ENCODE measurements at regions not wholly inside any gene's neighbourhood (a gene's known extent, or its start where the extent isn't known, plus 50 kb on each side); places are given as distances from the start of the nearest gene placed in this dataset.

- no peak for DNase-seq (ENCODE audit: low read depth)
These were observed 357.0 kb downstream of the FBXO15 start for GRCh38 chr18:73790587-73790986.

- DNase-seq (ENCODE audit: low read depth), result no peak
These were observed 360.3 kb downstream of the FBXO15 start for GRCh38 chr18:73787316-73787715.

GRCh38 chr18:73785300-73785699 is 362.3 kb downstream of the FBXO15 start:
- DNase-seq (ENCODE audit: low read depth), result no peak

- no peak for DNase-seq (ENCODE audit: low read depth)
These were observed 362.8 kb downstream of the FBXO15 start for GRCh38 chr18:73784853-73785252.

- no peak for DNase-seq (ENCODE audit: low read depth)
These were observed 365.2 kb downstream of the FBXO15 start for GRCh38 chr18:73782405-73782804.

- no peak for DNase-seq (ENCODE audit: low read depth)
These were observed 367.4 kb downstream of the FBXO15 start for GRCh38 chr18:73780218-73780617.

- DNase-seq (ENCODE audit: low read depth), result no peak
These were observed 369.6 kb downstream of the FBXO15 start for GRCh38 chr18:73778032-73778359.

- DNase-seq (ENCODE audit: low read depth), result no peak
These were observed 370.1 kb downstream of the FBXO15 start for GRCh38 chr18:73777356-73778031.

- no peak for DNase-seq (ENCODE audit: low read depth)
These were observed 372.7 kb downstream of the FBXO15 start for GRCh38 chr18:73774811-73775509.

- no peak for DNase-seq (ENCODE audit: low read depth)
These were observed 379.6 kb downstream of the FBXO15 start for GRCh38 chr18:73768043-73768442.

GRCh38 chr18:73766910-73767515 is 380.6 kb downstream of the FBXO15 start:
- DNase-seq (ENCODE audit: low read depth), result no peak

GRCh38 chr18:73758446-73758845 is 389.2 kb downstream of the FBXO15 start:
- DNase-seq (ENCODE audit: low read depth), result no peak

GRCh38 chr18:73756256-73757091 is 391.2 kb downstream of the FBXO15 start:
- no peak for DNase-seq (ENCODE audit: low read depth)

GRCh38 chr18:73752965-73753364 is 394.7 kb downstream of the FBXO15 start:
- no peak for DNase-seq (ENCODE audit: low read depth)

GRCh38 chr18:73752546-73752945 is 395.1 kb downstream of the FBXO15 start:
- no peak for DNase-seq (ENCODE audit: low read depth)

- no peak for DNase-seq (ENCODE audit: low read depth)
These were observed 397.6 kb downstream of the FBXO15 start for GRCh38 chr18:73750052-73750451.

- no peak for DNase-seq (ENCODE audit: low read depth)
These were observed 398.3 kb downstream of the FBXO15 start for GRCh38 chr18:73749304-73749703.

GRCh38 chr18:73748731-73749130 is 398.9 kb downstream of the FBXO15 start:
- DNase-seq (ENCODE audit: low read depth), result no peak

GRCh38 chr18:73746101-73746500 is 401.5 kb downstream of the FBXO15 start:
- no peak for DNase-seq (ENCODE audit: low read depth)

- no peak for DNase-seq (ENCODE audit: low read depth)
These were observed 404.7 kb downstream of the FBXO15 start for GRCh38 chr18:73742957-73743356.

- no peak for DNase-seq (ENCODE audit: low read depth)
These were observed 405.7 kb downstream of the FBXO15 start for GRCh38 chr18:73741946-73742345.

GRCh38 chr18:73739098-73739497 is 408.5 kb downstream of the FBXO15 start:
- no peak for DNase-seq (ENCODE audit: low read depth)

- DNase-seq (ENCODE audit: low read depth), result no peak
These were observed 409.6 kb downstream of the FBXO15 start for GRCh38 chr18:73737990-73738389.

All from CMK (cell line).